Urinary bladder (tissue), 3 donors: ENCODE measurements at regions not wholly inside any gene's neighbourhood (a gene's known extent, or its start where the extent isn't known, plus 50 kb on each side); places are given as distances from the start of the nearest gene placed in this dataset.

ENCODE experiments used
- DNase-seq: peaks from one replicate; pipeline ENCODE4 v3.0.0-alpha.2; 2015; ENCODE audit errors: extremely low spot score
- H3K27ac ChIP-seq: one replicate; pipeline ENCODE4 v1.5.1; 2013; ENCODE audit warnings: low read depth, mild to moderate bottlenecking, moderate library complexity
- H3K36me3 ChIP-seq: one replicate; pipeline ENCODE4 v1.6.1; 2013; ENCODE audit warnings: mild to moderate bottlenecking, moderate library complexity; ENCODE audit not compliant: insufficient read depth
- H3K4me1 ChIP-seq: one replicate; pipeline ENCODE4 v1.6.1; 2013; ENCODE audit warnings: mild to moderate bottlenecking, moderate library complexity; ENCODE audit not compliant: insufficient read depth
- H3K4me3 ChIP-seq: one replicate; pipeline ENCODE4 v1.5.1; 2013; ENCODE audit warnings: low read depth, low read length
- WGBS: extraction: QIAGEN DNeasy Blood & Tissue Kit; methylation state at CpG from one replicate; pipeline ENCODE4 v1.1.7; 2013; 5-methylcytosine and 5-hydroxymethylcytosine counted together
- donor health status: healthy with polysubstance abuse.
- donor health status: healthy.

GRCh38 chr7:89928451-89928850, 225.8 kb upstream of the STEAP1 start:
- H3K27ac ChIP-seq = no peak overlapping the region
- DNase-seq = no peak
- no peaks in the 10 kb centered on the region for H3K4me1 ChIP-seq
- no peak overlapping the region for H3K4me3 ChIP-seq
- 99% methylated on average over 1 of the region's 1 CpG for WGBS
- H3K36me3 ChIP-seq = no peaks in the 10 kb centered on the region

- no peak for DNase-seq
- Histone ChIP-seq H3K27ac (no peak overlapping the region), H3K4me3 (no peak overlapping the region), H3K36me3 (no peaks in the 10 kb centered on the region), H3K4me1 (no peaks in the 10 kb centered on the region)
- 35% methylated on average over 1 of the region's 1 CpG for WGBS
Measured at GRCh38 chr7:89934101-89934500, 220.2 kb upstream of the STEAP1 start.

DNA sequence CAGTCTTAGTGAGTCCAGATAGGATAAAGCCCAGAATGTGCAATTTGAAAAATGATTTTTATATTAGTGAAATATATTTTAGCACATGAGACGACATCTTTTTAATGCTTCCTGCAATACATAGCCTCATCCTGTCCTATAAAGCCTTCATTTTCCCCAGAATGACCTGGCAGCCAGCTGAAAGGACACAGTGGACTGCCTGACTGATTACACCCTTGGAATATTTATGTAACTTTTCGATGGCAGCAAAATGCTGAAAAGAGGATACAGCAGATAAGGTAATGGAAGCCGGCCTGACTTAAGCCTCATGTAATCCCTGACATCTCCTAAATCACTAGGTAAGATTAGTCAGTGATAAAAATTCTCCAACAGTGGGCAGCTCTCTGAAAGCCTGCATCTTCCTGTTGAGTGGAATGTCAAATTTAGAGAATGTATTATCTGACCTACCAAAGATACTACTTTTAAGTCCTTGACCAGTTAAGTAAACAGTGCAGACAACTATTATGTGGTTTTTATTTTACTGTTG, 210.7 kb upstream of the STEAP1 start:
- 13% methylated on average over 3 of the region's 3 CpGs for WGBS

DNA sequence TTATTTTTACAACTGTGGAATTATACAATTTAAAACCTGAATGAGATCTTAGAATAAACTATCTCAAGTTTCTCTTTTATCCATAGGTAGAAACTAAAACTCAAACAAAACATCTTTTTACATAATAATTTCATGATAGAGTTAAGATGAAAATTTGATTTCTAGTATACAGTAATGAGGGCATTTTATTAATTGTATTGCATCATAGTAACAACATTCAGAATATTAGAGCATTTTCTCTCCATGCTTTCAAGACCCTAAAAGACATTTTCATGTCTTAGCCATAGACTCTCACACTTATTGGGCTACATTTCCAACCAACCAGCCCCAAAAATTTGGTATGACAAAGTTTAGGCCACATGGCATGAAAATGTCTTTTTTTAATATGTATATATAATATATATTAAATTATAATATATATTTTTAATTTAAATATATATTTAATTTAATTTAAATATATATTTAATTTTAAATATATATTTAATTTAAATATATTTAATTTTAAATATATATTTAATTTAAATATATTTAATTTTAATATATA, 195.7 kb upstream of the STEAP1 start:
- DNase-seq = no peak
- H3K36me3 ChIP-seq = no peaks in the 10 kb centered on the region
- no peaks in the 10 kb centered on the region for H3K4me1 ChIP-seq

More for the DNA sequence above, 210.7 kb upstream of the STEAP1 start:
- H3K27ac ChIP-seq = no peak overlapping the region
- H3K4me3 ChIP-seq = no peak overlapping the region
- H3K36me3 ChIP-seq = no peaks in the 10 kb centered on the region
- no peaks in the 10 kb centered on the region for H3K4me1 ChIP-seq
- no peak for DNase-seq

DNA sequence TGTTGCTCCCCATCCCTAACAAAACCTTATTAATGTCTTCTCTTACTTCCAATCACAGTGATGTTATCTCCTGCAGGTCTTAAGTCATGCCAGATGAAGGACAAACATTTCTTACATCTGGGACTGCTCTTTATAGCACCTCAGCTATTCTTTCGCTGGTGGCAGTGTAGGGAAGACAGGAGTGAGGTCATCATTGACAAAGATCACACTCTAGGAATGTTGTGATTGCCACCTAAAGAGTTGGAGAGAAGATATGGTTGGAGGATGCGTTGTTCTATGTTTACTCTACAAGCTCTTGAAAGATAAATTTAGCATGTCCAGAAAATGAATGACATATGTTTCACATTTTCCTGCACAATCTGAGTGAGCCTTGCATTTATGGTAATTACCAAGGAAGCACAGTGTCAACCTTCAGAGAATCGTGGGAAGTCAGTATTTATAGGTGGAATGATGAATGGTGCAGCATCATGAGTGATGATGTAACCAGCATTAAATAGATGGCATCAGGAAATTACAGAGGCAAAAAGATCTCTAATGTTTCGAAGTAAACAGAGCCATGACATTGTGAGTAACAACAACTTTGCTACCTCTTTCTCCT, 188.1 kb upstream of the STEAP1 start:
- H3K36me3 ChIP-seq = no peaks in the 10 kb centered on the region
- H3K27ac ChIP-seq = no peak overlapping the region
- H3K4me3 ChIP-seq = no peak overlapping the region
- 55% methylated on average over 4 of the region's 4 CpGs for WGBS
- DNase-seq = no peak
- H3K4me1 ChIP-seq = no peaks in the 10 kb centered on the region

More for the DNA sequence above, 195.7 kb upstream of the STEAP1 start:
- Histone ChIP-seq H3K4me3 (no peak overlapping the region), H3K27ac (no peak overlapping the region)

- WGBS = 83% methylated on average over 2 of the region's 2 CpGs
- no peak for DNase-seq
- no peaks in the 10 kb centered on the region for H3K36me3 ChIP-seq
- no peaks in the 10 kb centered on the region for H3K4me1 ChIP-seq
- no peak overlapping the region for H3K27ac ChIP-seq
- no peak overlapping the region for H3K4me3 ChIP-seq
Measured at GRCh38 chr7:89975577-89975976, 178.7 kb upstream of the STEAP1 start.

DNA sequence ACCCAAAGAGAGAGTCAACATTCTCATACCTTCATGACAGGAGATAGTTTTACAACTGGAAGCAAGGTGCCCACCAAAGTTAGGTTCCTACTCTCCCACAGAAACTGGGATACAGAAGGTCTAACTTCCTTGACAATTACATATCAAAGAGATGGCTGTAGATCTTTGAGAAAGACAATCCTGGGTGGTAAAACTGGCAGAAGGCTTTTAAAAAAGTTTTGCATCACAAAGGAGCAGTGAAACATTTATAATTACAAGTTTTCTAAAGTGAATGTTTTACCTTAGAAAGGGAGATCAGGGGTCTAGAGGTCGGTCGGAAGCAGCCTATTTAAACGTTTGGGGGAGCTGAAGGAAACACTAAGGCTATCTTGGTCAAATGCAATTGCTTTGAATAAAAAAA, 166.6 kb upstream of the STEAP1 start:
- Histone ChIP-seq H3K36me3 (no peaks in the 10 kb centered on the region), H3K4me1 (no peaks in the 10 kb centered on the region), H3K27ac (no peak overlapping the region), H3K4me3 (no peak overlapping the region)
- no peak for DNase-seq
- 30% methylated on average over 3 of the region's 3 CpGs for WGBS

DNA sequence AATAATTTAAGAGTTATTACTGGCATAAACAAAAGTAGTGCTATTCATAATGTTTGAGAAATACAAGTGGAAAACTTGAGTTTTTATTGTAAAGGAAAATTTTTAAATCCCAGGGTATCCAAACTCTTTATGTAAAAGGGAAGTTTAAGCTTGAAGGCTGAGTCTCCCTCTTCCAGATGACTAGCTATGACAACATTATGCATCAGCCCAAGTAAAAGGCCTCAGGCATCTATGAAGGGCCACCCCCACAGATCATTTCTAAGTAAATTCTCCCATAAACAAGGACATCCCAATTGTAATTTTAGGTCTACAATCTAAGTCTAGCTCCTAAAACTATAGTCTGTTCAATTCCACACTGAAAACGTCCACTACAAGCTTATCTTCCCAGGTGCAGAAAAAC, 166.2 kb upstream of the STEAP1 start:
- Histone ChIP-seq H3K27ac (no peak overlapping the region), H3K4me1 (no peaks in the 10 kb centered on the region)
- 47% methylated on average over 1 of the region's 1 CpG for WGBS

GRCh38 chr7:89989454-89989853, 164.8 kb upstream of the STEAP1 start:
- WGBS = 52% methylated on average over 2 of the region's 2 CpGs
- no peak overlapping the region for H3K27ac ChIP-seq
- DNase-seq = no peak
- no peak overlapping the region for H3K4me3 ChIP-seq
- no peaks in the 10 kb centered on the region for H3K36me3 ChIP-seq
- H3K4me1 ChIP-seq = no peaks in the 10 kb centered on the region

More for the DNA sequence above, 166.2 kb upstream of the STEAP1 start:
- Histone ChIP-seq H3K4me3 (no peak overlapping the region), H3K36me3 (no peaks in the 10 kb centered on the region)
- DNase-seq = no peak

GRCh38 chr7:89994483-89994882, 159.8 kb upstream of the STEAP1 start:
- Histone ChIP-seq H3K4me1 (no peaks in the 10 kb centered on the region), H3K27ac (no peak overlapping the region), H3K36me3 (no peaks in the 10 kb centered on the region), H3K4me3 (no peak overlapping the region)
- no peak for DNase-seq
- 34% methylated on average over 1 of the region's 1 CpG for WGBS

DNA sequence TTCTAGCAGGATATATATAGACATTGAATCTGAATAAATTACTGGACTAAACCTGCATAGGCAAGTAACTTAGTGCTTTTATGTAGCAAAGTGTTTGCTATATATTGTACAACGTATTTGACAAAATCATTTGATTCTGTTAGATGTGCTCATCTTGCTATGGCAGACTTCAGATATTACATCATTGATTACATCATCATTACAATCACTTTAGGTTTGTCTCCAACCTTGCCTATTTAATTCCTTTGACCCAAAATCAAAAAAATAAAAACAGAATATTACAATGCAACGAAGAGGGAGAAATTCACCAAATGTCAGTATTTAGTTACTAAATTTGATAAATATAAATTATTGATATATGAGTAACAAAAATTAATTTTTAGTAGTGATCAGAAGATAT, 155.7 kb upstream of the STEAP1 start:
- Histone ChIP-seq H3K4me3 (no peak overlapping the region), H3K36me3 (no peaks in the 10 kb centered on the region), H3K4me1 (no peaks in the 10 kb centered on the region), H3K27ac (no peak overlapping the region)
- WGBS = 75% methylated on average over 2 of the region's 2 CpGs
- no peak for DNase-seq

- H3K36me3 ChIP-seq = no peaks in the 10 kb centered on the region
- no peak overlapping the region for H3K27ac ChIP-seq
- 77% methylated on average over 2 of the region's 2 CpGs for WGBS
Measured at GRCh38 chr7:90005836-90006235, 148.4 kb upstream of the STEAP1 start.

DNA sequence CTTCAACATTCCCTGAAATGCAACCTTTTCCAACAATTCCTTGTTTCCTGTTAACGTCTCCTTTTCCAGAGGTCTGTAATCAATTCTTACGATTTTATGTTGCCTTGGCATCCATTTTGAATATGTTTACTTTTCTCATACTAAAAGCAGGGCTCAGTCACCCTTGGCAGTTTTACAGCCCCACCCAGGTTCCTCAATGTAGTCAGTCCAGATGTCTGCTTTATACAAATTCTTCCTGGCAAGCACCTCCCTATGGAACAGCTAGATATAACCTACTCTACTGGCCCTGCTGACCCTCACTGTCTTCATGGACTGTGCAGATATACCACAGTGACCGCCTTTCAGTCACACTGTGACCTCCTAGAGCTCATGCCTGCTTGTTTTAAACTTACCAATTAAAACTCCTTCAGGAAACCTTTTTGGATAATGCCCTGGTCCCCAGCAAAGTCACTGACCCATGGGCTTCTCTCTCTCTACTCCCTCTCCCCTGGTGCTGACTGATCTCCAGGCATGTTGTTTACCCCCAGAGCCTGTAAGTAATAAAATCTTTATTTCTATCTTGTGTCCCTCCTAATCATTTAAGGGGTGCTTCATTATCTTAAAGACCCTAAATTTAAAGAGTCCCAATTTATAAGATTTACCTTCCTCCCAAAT, 147.1 kb upstream of the STEAP1 start:
- H3K36me3 ChIP-seq = no peaks in the 10 kb centered on the region
- H3K4me3 ChIP-seq = no peak overlapping the region
- no peak overlapping the region for H3K27ac ChIP-seq
- DNase-seq = no peak
- WGBS = 49% methylated on average over 3 of the region's 3 CpGs
- no peaks in the 10 kb centered on the region for H3K4me1 ChIP-seq

More at GRCh38 chr7:90005836-90006235, 148.4 kb upstream of the STEAP1 start:
- H3K4me1 ChIP-seq = no peaks in the 10 kb centered on the region
- no peak for DNase-seq
- no peak overlapping the region for H3K4me3 ChIP-seq

- 62% methylated on average over 3 of the region's 3 CpGs for WGBS
- H3K36me3 ChIP-seq = no peaks in the 10 kb centered on the region
Measured at GRCh38 chr7:90007831-90008230, 146.4 kb upstream of the STEAP1 start.

More at GRCh38 chr7:90007831-90008230, 146.4 kb upstream of the STEAP1 start:
- Histone ChIP-seq H3K4me1 (no peaks in the 10 kb centered on the region), H3K4me3 (no peak overlapping the region), H3K27ac (no peak overlapping the region)
- DNase-seq = no peak
